Adrenal gland (tissue), 5 donors: ENCODE measurements at regions not wholly inside any gene's neighbourhood (a gene's known extent, or its start where the extent isn't known, plus 50 kb on each side); places are given as distances from the start of the nearest gene placed in this dataset.

ENCODE experiments used
- POLR2A ChIP-seq, 2 donors: fragments of 450-650 bp; IDR thresholded peaks; one replicate each; pipeline ENCODE4 v1.6.1; 2017; ENCODE audit warnings: antibody characterized with exemption in 2 of 2, mild to moderate bottlenecking in 2 of 2, moderate library complexity in 1 of 2
- TF ChIP-seq, protein P1 (sequence below), 6 experiments: fragments of 450-650 bp in 4 of 6; fragments of 200-600 bp in 2 of 6; sonication (generic) in 1 of 6; IDR thresholded peaks; 1 replicate in 5 of 6; 2 replicates in 1 of 6; pipeline versions ENCODE4 v1.5.1 to v1.8.0; 2016 to 2021; ENCODE audit warnings: antibody characterized with exemption in 6 of 6, mild to moderate bottlenecking in 2 of 6, moderate library complexity in 1 of 6
- donor health status: DM: no; HTN: no; CAD: no.

DNA sequence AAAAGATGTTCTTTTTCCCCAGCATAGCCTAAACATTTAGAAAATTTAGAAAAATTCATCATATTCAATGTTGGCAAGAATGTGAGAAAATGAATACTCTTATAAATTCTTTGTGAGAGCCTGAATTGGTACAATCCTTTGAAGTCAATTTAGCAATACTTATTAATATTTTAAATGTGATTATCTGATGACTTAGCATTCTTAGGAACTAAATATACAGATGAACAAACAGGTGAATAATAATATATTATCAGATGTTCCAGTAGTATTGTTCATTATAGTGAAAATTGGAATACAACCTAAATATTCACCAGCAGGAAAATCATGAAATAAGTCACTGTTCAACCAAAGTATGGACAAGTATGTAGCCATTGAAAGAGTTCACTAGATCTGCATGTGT, 55.5 kb upstream of the MEIS1 start:
- TF ChIP-seq, protein P1, sequence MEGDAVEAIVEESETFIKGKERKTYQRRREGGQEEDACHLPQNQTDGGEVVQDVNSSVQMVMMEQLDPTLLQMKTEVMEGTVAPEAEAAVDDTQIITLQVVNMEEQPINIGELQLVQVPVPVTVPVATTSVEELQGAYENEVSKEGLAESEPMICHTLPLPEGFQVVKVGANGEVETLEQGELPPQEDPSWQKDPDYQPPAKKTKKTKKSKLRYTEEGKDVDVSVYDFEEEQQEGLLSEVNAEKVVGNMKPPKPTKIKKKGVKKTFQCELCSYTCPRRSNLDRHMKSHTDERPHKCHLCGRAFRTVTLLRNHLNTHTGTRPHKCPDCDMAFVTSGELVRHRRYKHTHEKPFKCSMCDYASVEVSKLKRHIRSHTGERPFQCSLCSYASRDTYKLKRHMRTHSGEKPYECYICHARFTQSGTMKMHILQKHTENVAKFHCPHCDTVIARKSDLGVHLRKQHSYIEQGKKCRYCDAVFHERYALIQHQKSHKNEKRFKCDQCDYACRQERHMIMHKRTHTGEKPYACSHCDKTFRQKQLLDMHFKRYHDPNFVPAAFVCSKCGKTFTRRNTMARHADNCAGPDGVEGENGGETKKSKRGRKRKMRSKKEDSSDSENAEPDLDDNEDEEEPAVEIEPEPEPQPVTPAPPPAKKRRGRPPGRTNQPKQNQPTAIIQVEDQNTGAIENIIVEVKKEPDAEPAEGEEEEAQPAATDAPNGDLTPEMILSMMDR (IDR thresholded peaks at IDR 0.05) = no peak
- no peak for TF ChIP-seq POLR2A (IDR thresholded peaks at IDR 0.05)
